Neural progenitor cell (in vitro differentiated cells): ENCODE measurements at regions not wholly inside any gene's neighbourhood (a gene's known extent, or its start where the extent isn't known, plus 50 kb on each side); places are given as distances from the start of the nearest gene placed in this dataset.

Experiments
- DNase-seq: peaks from one replicate; pipeline ENCODE4 v3.0.0-alpha.2; 2016; ENCODE audit warnings: low spot score
- H2AFZ ChIP-seq: fragments of 200-600 bp; sonication (generic); replicated peaks from 2 replicates; pipeline ENCODE4 v1.6.1; 2016; ENCODE audit warnings: antibody characterized with exemption
- H3F3A ChIP-seq: fragments of 200-600 bp; sonication (generic); 2 replicates; pipeline ENCODE4 v1.6.1; 2016; ENCODE audit warnings: antibody characterized with exemption, low read depth
- H3K27ac ChIP-seq: fragments of 200-600 bp; sonication (generic); 2 replicates; pipeline ENCODE4 v1.5.1; 2016; ENCODE audit warnings: mild to moderate bottlenecking
- H3K27me3 ChIP-seq: fragments of 200-600 bp; sonication (generic); 2 replicates; pipeline ENCODE4 v1.6.1; 2016; ENCODE audit warnings: mild to moderate bottlenecking, moderate library complexity
- H3K36me3 ChIP-seq: fragments of 200-600 bp; sonication (generic); 2 replicates; pipeline ENCODE4 v1.5.1; 2016
- H3K4me1 ChIP-seq: fragments of 200-600 bp; sonication (generic); 2 replicates; pipeline ENCODE4 v1.6.1; 2016; ENCODE audit warnings: mixed run types
- H3K4me2 ChIP-seq: fragments of 200-600 bp; sonication (generic); 2 replicates; pipeline ENCODE4 v1.6.1; 2016
- H3K4me3 ChIP-seq: fragments of 200-600 bp; sonication (generic); 2 replicates; pipeline ENCODE4 v1.5.1; 2016
- H3K79me2 ChIP-seq: fragments of 200-600 bp; sonication (generic); 2 replicates; pipeline ENCODE4 v1.6.1; 2016; ENCODE audit warnings: low read depth
- H3K9ac ChIP-seq: fragments of 200-600 bp; sonication (generic); 2 replicates; pipeline ENCODE4 v1.6.1; 2016
- H3K9me3 ChIP-seq: fragments of 200-600 bp; sonication (generic); 2 replicates; pipeline ENCODE4 v1.5.1; 2016; ENCODE audit warnings: low read depth
- H4K20me1 ChIP-seq: fragments of 200-600 bp; sonication (generic); 2 replicates; pipeline ENCODE4 v1.6.1; 2016; ENCODE audit warnings: low read depth
- H3K27ac Mint-ChIP-seq: 3 replicates; pipeline ENCODE4 v1.8.0; 2021; ENCODE audit warnings: mixed read lengths
- H3K27me3 Mint-ChIP-seq: 2 replicates; pipeline ENCODE4 v1.8.0; 2022; ENCODE audit warnings: low read depth, mild to moderate bottlenecking, inconsistent platforms, moderate library complexity, mixed read lengths; ENCODE audit not compliant: insufficient read depth
- H3K36me3 Mint-ChIP-seq: 3 replicates; pipeline ENCODE4 v1.8.0; 2021; ENCODE audit warnings: mixed read lengths
- H3K4me1 Mint-ChIP-seq: 3 replicates; pipeline ENCODE4 v1.8.0; 2021; ENCODE audit warnings: mixed read lengths
- H3K4me3 Mint-ChIP-seq: 3 replicates; pipeline ENCODE4 v1.8.0; 2021; ENCODE audit warnings: mild to moderate bottlenecking, moderate library complexity, mixed read lengths
- H3K9me3 Mint-ChIP-seq: 3 replicates; pipeline ENCODE4 v1.8.0; 2020; ENCODE audit warnings: mixed read lengths
- CTCF ChIP-seq: fragments of 200-600 bp; sonication (generic); IDR thresholded peaks from 2 replicates; pipeline ENCODE4 v1.5.1; 2017; ENCODE audit warnings: antibody characterized with exemption, mild to moderate bottlenecking
- EZH2 ChIP-seq: fragments of 200-600 bp; sonication (generic); IDR thresholded peaks from 2 replicates; pipeline ENCODE4 v1.6.1; 2017; ENCODE audit warnings: antibody characterized with exemption, mild to moderate bottlenecking, moderate library complexity
- EZH2phosphoT487 ChIP-seq: fragments of 200-600 bp; sonication (generic); IDR thresholded peaks from 2 replicates; pipeline ENCODE4 v1.6.1; 2017; ENCODE audit warnings: antibody characterized with exemption

GRCh38 chr12:18919871-18920511 lies 182.1 kb downstream of the CAPZA3 start:
- H3K27me3 ChIP-seq, result no peaks in the 10 kb centered on the region
- H3K9me3 ChIP-seq, result no peaks in the 10 kb centered on the region
- H3K9ac ChIP-seq, result no peak overlapping the region
- no peak overlapping the region for H3K4me2 ChIP-seq
- no peak overlapping the region for H2AFZ ChIP-seq
- no peaks in the 10 kb centered on the region for H3K79me2 ChIP-seq
- no peak overlapping the region for H3K27ac ChIP-seq
- no peak for DNase-seq
- no peaks in the 10 kb centered on the region for H3K9me3 Mint-ChIP-seq
- no peaks in the 10 kb centered on the region for H4K20me1 ChIP-seq
- H3K4me1 Mint-ChIP-seq, result peaks cover 11% of the 10 kb centered on the region
- H3K27me3 Mint-ChIP-seq, result no peaks in the 10 kb centered on the region
- no peaks in the 10 kb centered on the region for H3F3A ChIP-seq
- H3K36me3 ChIP-seq, result no peaks in the 10 kb centered on the region
- no peak overlapping the region for H3K27ac Mint-ChIP-seq
- peaks cover 6% of the 10 kb centered on the region for H3K4me1 ChIP-seq
- TF ChIP-seq EZH2phosphoT487 (no peak), EZH2 (no peak), CTCF (no peak)
- no peaks in the 10 kb centered on the region for H3K36me3 Mint-ChIP-seq
- H3K4me3 ChIP-seq, result no peak overlapping the region
- H3K4me3 Mint-ChIP-seq, result no peak overlapping the region

GRCh38 chr12:18922851-18923250 lies 184.9 kb downstream of the CAPZA3 start:
- H3K27me3 ChIP-seq, result no peaks in the 10 kb centered on the region
- no peak for TF ChIP-seq EZH2
- no peak for TF ChIP-seq CTCF
- no peak for TF ChIP-seq EZH2phosphoT487
- H3K27ac ChIP-seq, result no peak overlapping the region
- no peak overlapping the region for H3K4me2 ChIP-seq
- H3K9ac ChIP-seq, result no peak overlapping the region
- Mint-ChIP-seq H3K27ac (no peak overlapping the region), H3K4me3 (no peak overlapping the region), H3K4me1 (no peaks in the 10 kb centered on the region), H3K9me3 (no peaks in the 10 kb centered on the region), H3K36me3 (no peaks in the 10 kb centered on the region), H3K27me3 (no peaks in the 10 kb centered on the region)
- H3F3A ChIP-seq, result no peaks in the 10 kb centered on the region
- H2AFZ ChIP-seq, result no peak overlapping the region
- no peaks in the 10 kb centered on the region for H3K9me3 ChIP-seq
- H3K79me2 ChIP-seq, result no peaks in the 10 kb centered on the region
- H3K4me1 ChIP-seq, result no peaks in the 10 kb centered on the region
- no peaks in the 10 kb centered on the region for H4K20me1 ChIP-seq
- no peaks in the 10 kb centered on the region for H3K36me3 ChIP-seq
- no peak for DNase-seq
- no peak overlapping the region for H3K4me3 ChIP-seq

- no peak for DNase-seq
- Histone ChIP-seq H3K4me2 (no peak overlapping the region), H3F3A (no peaks in the 10 kb centered on the region), H2AFZ (no peak overlapping the region), H3K79me2 (no peaks in the 10 kb centered on the region), H3K36me3 (no peaks in the 10 kb centered on the region), H4K20me1 (no peaks in the 10 kb centered on the region), H3K9ac (no peak overlapping the region), H3K4me3 (no peak overlapping the region), H3K27ac (no peak overlapping the region), H3K4me1 (no peaks in the 10 kb centered on the region), H3K27me3 (no peaks in the 10 kb centered on the region), H3K9me3 (no peaks in the 10 kb centered on the region)
- Mint-ChIP-seq H3K4me1 (no peaks in the 10 kb centered on the region), H3K36me3 (no peaks in the 10 kb centered on the region), H3K27ac (no peak overlapping the region), H3K9me3 (peaks cover 3% of the 10 kb centered on the region), H3K27me3 (no peaks in the 10 kb centered on the region), H3K4me3 (no peak overlapping the region)
- TF ChIP-seq CTCF, result no peak
- TF ChIP-seq EZH2, result no peak
- TF ChIP-seq EZH2phosphoT487, result no peak
These were observed 185.8 kb downstream of the CAPZA3 start for GRCh38 chr12:18923721-18924120.
